K562 (cell line): ENCODE measurements at regions not wholly inside any gene's neighbourhood (a gene's known extent, or its start where the extent isn't known, plus 50 kb on each side); places are given as distances from the start of the nearest gene placed in this dataset.

Source experiments
- ATAC-seq: fragments of 200-7000 bp; cut with Tn5 transposase; 3 replicates; pipeline ENCODE4 v1.9.1; 2020; ENCODE audit warnings: moderate library complexity
- BruUV-seq: library from RNA; stranded (reverse); fragments of 400-500 nt; replicated peaks from 2 replicates; lab custom pipeline; 2021; lab: Mats Ljungman, UMichigan
- CTCF ChIA-PET: fragments of 300-600 bp; formaldehyde crosslinking; extraction: SDS; loops from one replicate; lab custom pipeline; 2021; ENCODE audit warnings: low intra/inter-chr PET ratio; lab: Yijun Ruan, JAX
- POLR2A ChIA-PET: fragments of 300-600, 350-650 bp; sonication (Branson Sonifier 250); formaldehyde crosslinking; extraction: SDS; loops from one replicate; lab custom pipeline; 2021; ENCODE audit warnings: antibody characterized with exemption, inconsistent platforms; lab: Yijun Ruan, JAX
- DNase-seq, 4 experiments: peaks; one replicate each; pipeline versions ENCODE4 v3.0.0 to v3.0.0-alpha.2; 2011 to 2018; ENCODE audit warnings: low spot score in 3 of 4, mixed read lengths in 3 of 4; ENCODE audit errors: extremely low read depth in 1 of 4
- FAIRE-seq: peaks from 2 replicates; lab custom pipeline; 2011; peaks lifted over from hg19 to GRCh38; lab: Jason Lieb, UNC
- H2AFZ ChIP-seq: 2 replicates; pipeline ENCODE4 v1.6.0; 2011; ENCODE audit warnings: low read depth, low read length, control low read depth, inconsistent platforms
- H3K27ac ChIP-seq: fragments of 200-600 bp; 3 replicates; pipeline ENCODE4 v1.8.0; 2011; ENCODE audit warnings: low read depth, mild to moderate bottlenecking, control low read depth, inconsistent platforms, low read length, moderate library complexity, mixed read lengths; ENCODE audit errors: extremely low read depth
- H3K27me3 ChIP-seq, 2 experiments: fragments of 300-600 bp in 1 of 2; 2 replicates in 1 of 2; 3 replicates in 1 of 2; pipeline versions ENCODE4 v1.6.0 to v1.8.0; 2011; ENCODE audit warnings: inconsistent platforms in 2 of 2, low read length in 2 of 2, mild to moderate bottlenecking in 1 of 2, mixed read lengths in 1 of 2, moderate library complexity in 1 of 2; ENCODE audit not compliant: control insufficient read depth in 2 of 2, insufficient read depth in 2 of 2
- H3K36me3 ChIP-seq: fragments of 300-600 bp; 3 replicates; pipeline ENCODE4 v1.8.0; 2011; ENCODE audit warnings: mild to moderate bottlenecking, low read length, inconsistent platforms; ENCODE audit not compliant: control insufficient read depth, insufficient read depth
- H3K4me1 ChIP-seq, 2 experiments: fragments of 200-600 bp in 1 of 2; replicated peaks in 1 of 2; 2 replicates in 1 of 2; 3 replicates in 1 of 2; pipeline versions ENCODE4 v1.5.1 to v1.8.0; 2011; ENCODE audit warnings: inconsistent platforms in 2 of 2, low read length in 2 of 2, mild to moderate bottlenecking in 1 of 2, mixed read lengths in 1 of 2, moderate library complexity in 1 of 2; ENCODE audit not compliant: control insufficient read depth in 2 of 2, insufficient read depth in 2 of 2
- H3K4me2 ChIP-seq: 2 replicates; pipeline ENCODE4 v1.6.1; 2011; ENCODE audit warnings: low read length, control low read depth, inconsistent platforms, mixed read lengths; ENCODE audit not compliant: insufficient read depth
- H3K4me3 ChIP-seq: fragments of 200-600 bp; sonication (generic), shearing (Covaris generic); 2 replicates; pipeline ENCODE4 v1.5.1; 2016; ENCODE audit warnings: control low read depth, inconsistent platforms
- H3K79me2 ChIP-seq: fragments of 200-600 bp; 3 replicates; pipeline ENCODE4 v1.8.0; 2011; ENCODE audit warnings: low read length, inconsistent platforms; ENCODE audit not compliant: control insufficient read depth, insufficient read depth
- H3K9ac ChIP-seq, 2 experiments: 2 replicates each; pipeline versions ENCODE4 v1.6.0 to v1.6.1; 2011; ENCODE audit warnings: low read depth in 2 of 2, low read length in 2 of 2, control low read depth in 1 of 2, inconsistent platforms in 1 of 2, mild to moderate bottlenecking in 1 of 2, mixed read lengths in 1 of 2; ENCODE audit not compliant: insufficient read depth in 1 of 2
- H3K9me1 ChIP-seq: one replicate; pipeline ENCODE4 v1.6.0; 2011; ENCODE audit warnings: inconsistent platforms, mild to moderate bottlenecking, low read length, moderate library complexity; ENCODE audit not compliant: control insufficient read depth, insufficient read depth
- H3K9me3 ChIP-seq: replicated peaks from 2 replicates; pipeline ENCODE4 v1.5.1; 2011; ENCODE audit warnings: low read depth, low read length, inconsistent platforms; ENCODE audit not compliant: control insufficient read depth, insufficient read depth
- H4K20me1 ChIP-seq: replicated peaks from 2 replicates; pipeline ENCODE4 v1.6.1; 2011; ENCODE audit warnings: low read length, inconsistent platforms, mixed read lengths; ENCODE audit not compliant: control insufficient read depth, insufficient read depth
- ARID1B ChIP-seq: fragments of 450-650 bp; IDR thresholded peaks from 2 replicates; pipeline ENCODE4 v1.6.1; 2016; ENCODE audit warnings: antibody characterized with exemption, mild to moderate bottlenecking, inconsistent platforms
- ATF3 ChIP-seq, 2 experiments: fragments of 450-650 bp in 1 of 2; sonication (generic) in 1 of 2; formaldehyde crosslinking in 1 of 2; IDR thresholded peaks in 1 of 2; conservative IDR thresholded peaks in 1 of 2; 2 replicates each; pipeline versions ENCODE4 v1.6.1 to v1.8.1; 2016 to 2023; ENCODE audit warnings: mild to moderate bottlenecking in 2 of 2, moderate library complexity in 2 of 2, inconsistent platforms in 1 of 2, missing genetic modification reagents in 1 of 2
- BHLHE40 ChIP-seq: IDR thresholded peaks from 2 replicates; pipeline ENCODE4 v1.6.1; 2011; ENCODE audit warnings: low read length, improper control_type of control experiment
- CAMTA2 ChIP-seq: fragments of 250-450 bp; sonication (Bioruptor Pico); conservative IDR thresholded peaks from 2 replicates; pipeline ENCODE4 v1.5.1; 2022
- CTBP1 ChIP-seq: fragments of 450-650 bp; IDR thresholded peaks from 2 replicates; pipeline ENCODE4 v1.6.1; 2016; ENCODE audit warnings: borderline replicate concordance
- FOSL1 ChIP-seq: fragments of 200-800 bp; sonication (Bioruptor generic); conservative IDR thresholded peaks from 2 replicates; pipeline ENCODE4 v1.6.1; 2016; ENCODE audit warnings: missing genetic modification characterization, missing compliant biosample characterization
- GTF2E2 ChIP-seq: fragments of 200-800 bp; sonication (Bioruptor generic); IDR thresholded peaks from 2 replicates; pipeline ENCODE4 v1.6.1; 2016; ENCODE audit warnings: missing genetic modification characterization, missing compliant biosample characterization
- HES1 ChIP-seq: fragments of 450-650 bp; IDR thresholded peaks from 2 replicates; pipeline ENCODE4 v1.6.1; 2016; ENCODE audit warnings: low read depth, mild to moderate bottlenecking, moderate library complexity
- PYGO2 ChIP-seq: fragments of 450-650 bp; IDR thresholded peaks from 2 replicates; pipeline ENCODE4 v1.6.1; 2016; ENCODE audit warnings: mild to moderate bottlenecking, missing genetic modification characterization, moderate library complexity, missing compliant biosample characterization
- SMARCE1 ChIP-seq: fragments of 450-650 bp; IDR thresholded peaks from 2 replicates; pipeline ENCODE4 v1.7.1; 2016; ENCODE audit warnings: mild to moderate bottlenecking
- SOX6 ChIP-seq: fragments of 450-650 bp; IDR thresholded peaks from 2 replicates; pipeline ENCODE4 v1.6.1; 2014; ENCODE audit warnings: mild to moderate bottlenecking
- YBX1 ChIP-seq: fragments of 450-650 bp; IDR thresholded peaks from 2 replicates; pipeline ENCODE4 v1.7.1; 2016; ENCODE audit warnings: mild to moderate bottlenecking
- ZNF395 ChIP-seq: fragments of 200-800 bp; sonication (Bioruptor generic); IDR thresholded peaks from 2 replicates; pipeline ENCODE4 v1.6.1; 2017; ENCODE audit warnings: missing genetic modification characterization, missing compliant biosample characterization
- ZNF561 ChIP-seq: fragments of 450-650 bp; formaldehyde crosslinking; conservative IDR thresholded peaks from 2 replicates; pipeline ENCODE4 v1.4.0; 2020; ENCODE audit warnings: mild to moderate bottlenecking, moderate library complexity
- WGBS: fragments of 100-300 bp; shearing (Covaris generic); methylation state at CpG from one replicate; pipeline ENCODE4 v1.1.6; 2016; ENCODE audit warnings: low coverage, mixed read lengths; ENCODE audit not compliant: insufficient coverage; ENCODE audit errors: missing lambda C conversion rate; 5-methylcytosine and 5-hydroxymethylcytosine counted together
- in situ Hi-C: fragments of 300-500 bp; cut with MboI; formaldehyde crosslinking; loops from 4 replicates; pipeline ENCODE4 v1.15.0; 2018; ENCODE audit warnings: inconsistent platforms, mixed read lengths
- intact Hi-C: fragments of 100-400 bp; cut with micrococcal nuclease; formaldehyde crosslinking; loops from 2 replicates; pipeline ENCODE4 v1.14.2; 2022

- TF ChIP-seq ZNF395 (CRISPR knock-in tag) (0 out of 2 replicates have a peak, but pooled peaks have one; percentile 23), ZNF561 (no peak), GTF2E2 (tag) (0 out of 2 replicates have a peak, but pooled peaks have one; percentile 25), ATF3 (IDR thresholded peaks at IDR 0.05) (peak; percentile 34; the same call in 1 of the 2 replicates), ATF3 (CRISPR knock-in tag; conservative IDR thresholded peaks at IDR 0.05) (no peak)
These were observed 87.3 kb downstream of the ACAA2 start (continued) for GRCh38 chr18:49725809-49726674.

- Histone ChIP-seq H3K9me3 (no peaks in the 10 kb centered on the region), H2AFZ (no peak overlapping the region), H3K27ac (no peak overlapping the region), H3K4me1 (peaks cover 0 to 10% of the 10 kb centered on the region in 2 experiments; a peak in 4 of 5 replicates), H4K20me1 (no peaks in the 10 kb centered on the region), H3K9ac (no peak overlapping the region), H3K36me3 (no peaks in the 10 kb centered on the region), H3K4me3 (no peak overlapping the region), H3K9me1 (no peaks in the 10 kb centered on the region), H3K4me2 (no peak overlapping the region), H3K79me2 (no peaks in the 10 kb centered on the region), H3K27me3 (no peaks in the 10 kb centered on the region; a peak in 2 of 5 replicates)
- POLR2A ChIA-PET: interaction anchor here (0.5 kb wide), 1 partner anchor 1205 kb away, joined by 5 read pairs; no protein-coding TSS in a partner anchor
- DNase-seq: no peak
- CTCF ChIA-PET: no interaction called here
- no peak for ATAC-seq
- intact Hi-C loops (loop anchor here (10.0 kb wide), 1 partner anchor 159 kb away; the partner anchor contains the start of gene LIPG), in situ Hi-C loops (no loop called here)
- no peak for FAIRE-seq
- WGBS: 2% methylated on average over 13 of the region's 13 CpGs
- no TSS peak for BruUV-seq
- TF ChIP-seq PYGO2: no peak
- peak; percentile 88 for TF ChIP-seq FOSL1
- TF ChIP-seq CTBP1: peak; percentile 15; the same call in 1 of the 2 replicates
- TF ChIP-seq YBX1: no peak
- 0 out of 2 replicates have a peak, but pooled peaks have one; percentile 30 for TF ChIP-seq HES1
- peak; percentile 47; the same call in 1 of the 2 replicates for TF ChIP-seq SMARCE1
- peak; percentile 99 for TF ChIP-seq SOX6
- peak; percentile 44; the same call in 1 of the 2 replicates for TF ChIP-seq ARID1B
- TF ChIP-seq BHLHE40: no peak
- TF ChIP-seq CAMTA2: no peak
- TF ChIP-seq ATF3 (IDR thresholded peaks at IDR 0.05): peak; percentile 52; the same call in 1 of the 2 replicates
- no peak for TF ChIP-seq ATF3 (CRISPR knock-in tag; conservative IDR thresholded peaks at IDR 0.05)
These were observed 89.6 kb downstream of the ACAA2 start for GRCh38 chr18:49723648-49724180.
